WI38 (cell line): ENCODE measurements at regions not wholly inside any gene's neighbourhood (a gene's known extent, or its start where the extent isn't known, plus 50 kb on each side); places are given as distances from the start of the nearest gene placed in this dataset.
"Not testable (repeated sequence)": the region's sequence is repeated elsewhere in the genome, so short reads cannot be mapped to it uniquely, and the experiment has no call there.

Source experiments
- H3K4me3 ChIP-seq: 2 replicates; pipeline ENCODE4 v1.5.1; 2011; ENCODE audit warnings: low read depth, mild to moderate bottlenecking, control low read depth, low read length
- TF ChIP-seq, protein P1 (sequence below): IDR thresholded peaks from 2 replicates; pipeline ENCODE4 v1.5.1; 2012; ENCODE audit warnings: low read depth, mild to moderate bottlenecking, control low read depth, low read length

DNA sequence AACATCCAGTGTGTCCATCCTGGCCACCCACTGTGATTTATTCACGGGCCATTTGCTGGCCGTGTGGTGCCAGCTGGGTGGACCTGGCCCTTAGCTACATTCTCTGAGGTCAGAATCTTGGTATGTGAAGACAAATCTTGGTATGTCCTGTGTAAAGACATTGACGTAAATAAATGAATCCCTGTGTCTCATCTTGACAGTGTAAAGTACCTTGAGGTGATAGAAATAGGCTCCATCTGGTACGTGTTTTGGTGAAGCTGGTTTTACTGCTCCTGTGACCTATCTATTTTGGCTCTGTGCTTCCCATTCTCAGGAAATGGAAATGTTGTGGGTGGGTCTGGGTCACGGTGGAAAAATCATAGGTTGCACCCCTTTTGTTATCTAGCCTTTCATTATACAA, 245.4 kb upstream of the ANKH start:
- TF ChIP-seq, protein P1, sequence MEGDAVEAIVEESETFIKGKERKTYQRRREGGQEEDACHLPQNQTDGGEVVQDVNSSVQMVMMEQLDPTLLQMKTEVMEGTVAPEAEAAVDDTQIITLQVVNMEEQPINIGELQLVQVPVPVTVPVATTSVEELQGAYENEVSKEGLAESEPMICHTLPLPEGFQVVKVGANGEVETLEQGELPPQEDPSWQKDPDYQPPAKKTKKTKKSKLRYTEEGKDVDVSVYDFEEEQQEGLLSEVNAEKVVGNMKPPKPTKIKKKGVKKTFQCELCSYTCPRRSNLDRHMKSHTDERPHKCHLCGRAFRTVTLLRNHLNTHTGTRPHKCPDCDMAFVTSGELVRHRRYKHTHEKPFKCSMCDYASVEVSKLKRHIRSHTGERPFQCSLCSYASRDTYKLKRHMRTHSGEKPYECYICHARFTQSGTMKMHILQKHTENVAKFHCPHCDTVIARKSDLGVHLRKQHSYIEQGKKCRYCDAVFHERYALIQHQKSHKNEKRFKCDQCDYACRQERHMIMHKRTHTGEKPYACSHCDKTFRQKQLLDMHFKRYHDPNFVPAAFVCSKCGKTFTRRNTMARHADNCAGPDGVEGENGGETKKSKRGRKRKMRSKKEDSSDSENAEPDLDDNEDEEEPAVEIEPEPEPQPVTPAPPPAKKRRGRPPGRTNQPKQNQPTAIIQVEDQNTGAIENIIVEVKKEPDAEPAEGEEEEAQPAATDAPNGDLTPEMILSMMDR: no peak

DNA sequence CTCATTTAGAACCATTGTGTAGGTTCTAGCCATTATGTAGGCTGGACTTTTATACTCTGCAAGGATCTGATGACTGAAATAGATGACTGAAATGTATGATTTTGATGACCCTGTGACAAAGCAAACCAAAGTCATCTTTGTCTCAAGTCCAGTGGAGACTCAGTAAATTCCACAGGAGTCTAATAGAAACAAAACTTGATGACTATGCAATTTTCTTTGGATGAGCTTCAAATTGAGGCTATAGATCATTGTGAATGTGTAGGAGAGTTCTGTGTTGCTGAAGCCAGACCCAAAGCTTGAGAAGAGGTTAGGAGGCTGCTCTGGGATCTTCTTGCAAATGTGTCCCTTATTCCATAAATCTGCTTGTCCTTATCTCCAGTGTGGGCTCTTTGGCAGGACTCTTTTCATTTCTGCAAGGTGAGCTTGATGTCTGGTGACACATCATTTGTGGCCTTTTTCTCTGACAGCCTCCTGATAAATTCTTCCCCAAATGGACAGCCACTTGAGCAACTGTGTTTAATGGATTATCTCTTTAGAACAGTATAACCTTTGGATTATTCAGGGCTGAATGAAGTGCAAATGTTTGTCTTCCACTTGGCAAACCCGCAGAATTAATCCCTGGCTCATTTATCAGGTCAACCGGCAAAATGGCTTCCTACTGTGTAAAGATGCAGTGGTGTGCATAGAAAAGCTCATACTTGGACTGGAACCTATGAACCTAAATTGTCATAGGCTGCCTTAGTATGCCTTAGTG, 235.1 kb upstream of the ANKH start:
- H3K4me3 ChIP-seq: no peak overlapping the region
- TF ChIP-seq, protein P1: no peak

More for the DNA sequence above, 245.4 kb upstream of the ANKH start:
- H3K4me3 ChIP-seq: no peak overlapping the region

DNA sequence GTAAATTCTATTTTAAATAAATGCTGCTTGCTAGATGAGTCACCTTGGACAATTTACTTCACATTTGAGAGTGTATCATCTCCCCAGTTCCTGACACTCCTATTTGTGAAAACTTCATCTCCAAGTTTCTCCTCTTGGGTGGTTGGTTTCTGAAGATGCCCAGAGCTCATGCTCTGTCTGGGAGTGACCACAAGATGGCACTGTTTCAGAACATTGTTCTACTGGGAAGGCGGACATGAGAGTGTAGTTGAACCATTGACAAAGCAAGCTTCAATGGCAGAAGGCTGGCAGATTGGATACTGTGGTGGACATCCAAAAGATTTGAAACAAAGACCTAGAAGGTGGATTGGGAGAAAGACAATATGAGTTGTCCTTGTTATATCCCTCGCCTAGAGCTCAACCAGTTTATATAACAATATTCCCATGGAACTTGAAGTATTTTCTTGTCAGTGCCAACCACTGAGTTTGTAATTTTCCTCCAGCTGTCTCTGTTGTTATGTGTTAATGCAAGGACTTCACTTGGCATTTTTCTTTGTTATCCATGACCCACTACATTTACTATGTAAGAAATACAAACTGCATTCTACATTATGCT, 234.3 kb upstream of the ANKH start:
- TF ChIP-seq, protein P1: peak; percentile 77
- H3K4me3 ChIP-seq: no peak overlapping the region

DNA sequence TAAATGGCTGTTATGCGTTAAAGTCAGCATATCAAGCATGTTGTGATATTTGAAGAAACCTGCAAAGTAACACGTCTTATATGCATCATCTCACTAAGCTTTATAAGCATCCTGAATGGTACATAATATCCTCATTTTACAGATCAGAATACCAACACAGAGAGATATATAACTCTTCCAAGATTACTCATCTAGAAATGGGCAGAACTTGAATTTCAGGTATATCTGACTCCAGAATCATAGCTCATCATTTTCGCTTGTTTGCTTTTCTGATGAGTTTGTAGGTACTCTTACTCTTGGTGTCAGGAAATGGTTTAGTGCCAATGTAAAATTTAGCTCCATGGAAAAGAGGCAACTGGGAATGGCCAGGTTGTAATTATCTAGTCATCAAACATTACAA, 232.3 kb upstream of the ANKH start:
- TF ChIP-seq, protein P1: no peak

DNA sequence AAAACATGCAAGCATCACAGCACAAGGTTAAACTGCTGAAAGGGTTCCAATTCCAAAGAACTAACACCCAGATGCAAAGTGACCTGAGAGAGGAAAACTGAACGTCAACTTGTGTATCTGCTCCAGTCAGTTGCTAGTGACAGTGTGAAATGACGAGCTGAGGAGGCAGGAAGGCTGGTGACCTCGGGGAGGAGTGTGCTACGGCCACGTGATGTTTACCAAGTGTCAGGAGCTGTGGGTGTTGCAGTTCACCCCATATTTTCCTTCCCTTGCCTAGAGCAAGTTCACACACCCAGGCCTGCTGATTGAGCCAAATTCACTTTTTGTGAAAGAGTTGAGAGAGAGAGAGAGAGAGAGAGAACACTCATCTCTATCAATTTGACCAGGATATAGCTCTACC, 231.6 kb upstream of the ANKH start:
- no peak overlapping the region for H3K4me3 ChIP-seq
- TF ChIP-seq, protein P1: no peak

More for the DNA sequence above, 232.3 kb upstream of the ANKH start:
- no peak overlapping the region for H3K4me3 ChIP-seq

DNA sequence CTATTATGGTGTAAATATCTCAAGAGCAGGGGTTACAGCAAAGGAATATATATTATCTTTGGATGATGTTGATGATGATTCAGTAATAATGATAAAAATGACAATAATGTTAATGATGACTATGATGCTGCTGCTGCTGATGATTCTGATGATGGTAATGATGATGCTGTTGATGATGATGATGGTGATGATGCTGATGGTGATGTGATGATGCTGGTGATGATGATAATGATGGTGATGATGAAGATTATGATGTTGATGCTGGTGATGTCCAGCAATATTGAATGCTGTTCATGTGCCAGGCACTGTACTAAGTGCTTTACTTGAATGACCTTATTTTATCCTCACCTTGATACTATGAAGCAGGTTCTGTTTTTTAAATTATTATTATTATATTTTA, 226.0 kb upstream of the ANKH start:
- TF ChIP-seq, protein P1: no peak
- H3K4me3 ChIP-seq: no peak overlapping the region

DNA sequence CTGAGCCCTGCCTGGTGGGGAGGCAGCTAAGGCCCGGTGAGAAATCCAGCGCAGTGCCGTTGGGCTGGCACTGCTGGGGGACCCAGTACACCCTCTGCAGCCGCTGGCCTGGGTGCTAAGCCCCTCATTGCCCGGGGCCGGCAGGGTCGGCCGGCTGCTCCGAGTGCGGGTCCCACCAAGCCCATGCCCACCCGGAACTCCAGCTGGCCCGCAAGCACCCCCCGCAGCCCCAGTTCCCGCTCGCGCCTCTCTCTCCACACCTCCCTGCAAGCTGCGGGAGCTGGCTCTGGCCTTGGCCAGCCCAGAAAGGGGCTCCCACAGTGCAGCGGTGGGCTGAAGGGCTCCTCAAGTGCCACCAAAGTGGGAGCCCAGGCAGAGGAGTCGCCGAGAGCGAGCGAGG, 225.1 kb upstream of the ANKH start:
- not testable (repeated sequence) for H3K4me3 ChIP-seq
